H9 (cell line): ENCODE measurements at regions not wholly inside any gene's neighbourhood (a gene's known extent, or its start where the extent isn't known, plus 50 kb on each side); places are given as distances from the start of the nearest gene placed in this dataset.

Experiments
- DNase-seq: peaks from one replicate; pipeline ENCODE4 v3.0.0-alpha.2; 2017
- H2AFZ ChIP-seq: one replicate; pipeline ENCODE4 v1.6.1; 2013; ENCODE audit warnings: mild to moderate bottlenecking, low read length, control low read depth, moderate library complexity
- H2AK5ac ChIP-seq: 2 replicates; pipeline ENCODE4 v1.6.1; 2013; ENCODE audit warnings: low read length, control low read depth, mixed read lengths; ENCODE audit not compliant: insufficient read length
- H2BK120ac ChIP-seq: one replicate; pipeline ENCODE4 v1.6.1; 2013; ENCODE audit warnings: low read depth, mild to moderate bottlenecking, low read length, control low read depth, inconsistent platforms; ENCODE audit not compliant: poor library complexity, severe bottlenecking
- H2BK12ac ChIP-seq: 2 replicates; pipeline ENCODE4 v1.6.1; 2013; ENCODE audit warnings: low read length, control low read depth, mixed read lengths, low read depth; ENCODE audit not compliant: insufficient read length
- H2BK15ac ChIP-seq: 2 replicates; pipeline ENCODE4 v1.6.1; 2013; ENCODE audit warnings: low read depth, low read length, control low read depth
- H2BK20ac ChIP-seq: one replicate; pipeline ENCODE4 v1.6.1; 2013; ENCODE audit warnings: low read depth, mild to moderate bottlenecking, low read length, control low read depth, inconsistent platforms; ENCODE audit not compliant: poor library complexity, severe bottlenecking
- H2BK5ac ChIP-seq: 2 replicates; pipeline ENCODE4 v1.6.1; 2013; ENCODE audit warnings: low read length, control low read depth, mixed read lengths; ENCODE audit not compliant: insufficient read length
- H3K14ac ChIP-seq: 2 replicates; pipeline ENCODE4 v1.6.1; 2013; ENCODE audit warnings: low read length, control low read depth; ENCODE audit not compliant: insufficient read depth
- H3K18ac ChIP-seq: 2 replicates; pipeline ENCODE4 v1.6.1; 2013; ENCODE audit warnings: low read depth, mild to moderate bottlenecking, mixed read lengths, low read length, control low read depth; ENCODE audit not compliant: insufficient read length
- H3K23ac ChIP-seq: 2 replicates; pipeline ENCODE4 v1.6.1; 2013; ENCODE audit warnings: low read length, control low read depth, mixed read lengths, low read depth; ENCODE audit not compliant: insufficient read length
- H3K23me2 ChIP-seq: 2 replicates; pipeline ENCODE4 v1.6.1; 2013; ENCODE audit warnings: low read depth, mild to moderate bottlenecking, mixed read lengths, low read length, control low read depth; ENCODE audit not compliant: insufficient read length, poor library complexity, severe bottlenecking
- H3K27ac ChIP-seq: 2 replicates; pipeline ENCODE4 v1.5.1; 2013; ENCODE audit warnings: low read length, control low read depth, mixed read lengths, low read depth; ENCODE audit not compliant: insufficient read length
- H3K27me3 ChIP-seq: 2 replicates; pipeline ENCODE4 v1.6.1; 2013; ENCODE audit warnings: low read length, control low read depth, inconsistent platforms; ENCODE audit not compliant: insufficient read depth
- H3K4ac ChIP-seq: 2 replicates; pipeline ENCODE4 v1.6.1; 2013; ENCODE audit warnings: low read depth, mild to moderate bottlenecking, control low read depth, inconsistent platforms, low read length, moderate library complexity
- H3K4me1 ChIP-seq: 2 replicates; pipeline ENCODE4 v1.6.1; 2013; ENCODE audit warnings: low read length, control low read depth, inconsistent platforms; ENCODE audit not compliant: insufficient read depth
- H3K4me2 ChIP-seq: 2 replicates; pipeline ENCODE4 v1.6.1; 2013; ENCODE audit warnings: low read length, control low read depth, mixed read lengths; ENCODE audit not compliant: insufficient read length, insufficient read depth
- H3K56ac ChIP-seq: 2 replicates; pipeline ENCODE4 v1.6.1; 2013; ENCODE audit warnings: low read depth, mild to moderate bottlenecking, mixed read lengths, low read length, control low read depth; ENCODE audit not compliant: insufficient read length
- H3K79me1 ChIP-seq: 2 replicates; pipeline ENCODE4 v1.6.1; 2013; ENCODE audit warnings: low read depth, mild to moderate bottlenecking, moderate library complexity, low read length, control low read depth, inconsistent platforms; ENCODE audit not compliant: insufficient read depth, poor library complexity, severe bottlenecking
- H3K79me2 ChIP-seq: 2 replicates; pipeline ENCODE4 v1.6.1; 2013; ENCODE audit warnings: low read length, control low read depth, inconsistent platforms; ENCODE audit not compliant: insufficient read depth
- H3K9ac ChIP-seq: 2 replicates; pipeline ENCODE4 v1.6.1; 2013; ENCODE audit warnings: low read length, control low read depth, mixed read lengths; ENCODE audit not compliant: insufficient read length; ENCODE audit errors: extremely low read depth
- H3K9me3 ChIP-seq: one replicate; pipeline ENCODE4 v1.6.1; 2013; ENCODE audit warnings: low read depth, low read length, inconsistent platforms; ENCODE audit not compliant: control insufficient read depth
- H3T11ph ChIP-seq: one replicate; pipeline ENCODE4 v1.6.1; 2013; ENCODE audit warnings: mild to moderate bottlenecking, low read length, control low read depth, inconsistent platforms
- H4K20me1 ChIP-seq: one replicate; pipeline ENCODE4 v1.6.1; 2013; ENCODE audit not compliant: control insufficient read depth, insufficient read length, insufficient read depth
- H4K5ac ChIP-seq: 2 replicates; pipeline ENCODE4 v1.6.1; 2013; ENCODE audit warnings: low read depth, mild to moderate bottlenecking, mixed read lengths, low read length, control low read depth; ENCODE audit not compliant: insufficient read length
- H4K8ac ChIP-seq: replicated peaks from 2 replicates; pipeline ENCODE4 v1.6.1; 2013; ENCODE audit warnings: low read length, control low read depth, mixed read lengths, low read depth; ENCODE audit not compliant: insufficient read length
- H4K91ac ChIP-seq: 2 replicates; pipeline ENCODE4 v1.6.1; 2013; ENCODE audit warnings: low read depth, mild to moderate bottlenecking, moderate library complexity, mixed read lengths, low read length, control low read depth; ENCODE audit not compliant: insufficient read length
- H3K27ac Mint-ChIP-seq, 3 experiments: 2 replicates in 2 of 3; 3 replicates in 1 of 3; pipeline ENCODE4 v1.8.0; 2020 to 2021; ENCODE audit warnings: mixed read lengths in 3 of 3, mild to moderate bottlenecking in 1 of 3, moderate library complexity in 1 of 3
- H3K27me3 Mint-ChIP-seq: 2 replicates; pipeline ENCODE4 v1.8.0; 2021; ENCODE audit warnings: low read depth, mild to moderate bottlenecking, moderate library complexity, mixed read lengths
- H3K36me3 Mint-ChIP-seq, 3 experiments: 2 replicates in 2 of 3; 3 replicates in 1 of 3; pipeline ENCODE4 v1.8.0; 2020 to 2021; ENCODE audit warnings: low read depth in 3 of 3, mixed read lengths in 3 of 3; ENCODE audit not compliant: insufficient read depth in 1 of 3
- H3K4me1 Mint-ChIP-seq, 2 experiments: 2 replicates each; pipeline ENCODE4 v1.8.0; 2020; ENCODE audit warnings: mixed read lengths in 2 of 2
- H3K4me3 Mint-ChIP-seq, 2 experiments: 2 replicates in 1 of 2; 3 replicates in 1 of 2; pipeline ENCODE4 v1.8.0; 2020 to 2021; ENCODE audit warnings: mild to moderate bottlenecking in 2 of 2, mixed read lengths in 2 of 2, moderate library complexity in 1 of 2
- H3K9me3 Mint-ChIP-seq, 2 experiments: 2 replicates in 1 of 2; 3 replicates in 1 of 2; pipeline ENCODE4 v1.8.0; 2020; ENCODE audit warnings: mild to moderate bottlenecking in 2 of 2, mixed read lengths in 2 of 2, moderate library complexity in 1 of 2
- CTCF ChIP-seq: fragments of 200-600 bp; sonication (generic); conservative IDR thresholded peaks from 3 replicates; pipeline ENCODE4 v1.8.0; 2021; ENCODE audit warnings: antibody characterized with exemption, mild to moderate bottlenecking
- WGBS: extraction: QIAGEN DNeasy Blood & Tissue Kit; methylation state at CpG from one replicate; pipeline ENCODE4 v1.1.7; 2013; ENCODE audit warnings: missing lambda C conversion rate, low lambda C conversion rate, mixed read lengths; ENCODE audit not compliant: insufficient read length; ENCODE audit errors: extremely low coverage; 5-methylcytosine and 5-hydroxymethylcytosine counted together

- Histone ChIP-seq H3K27me3 (no peaks in the 10 kb centered on the region), H2AFZ (no peak overlapping the region), H4K8ac (no peak overlapping the region), H3K18ac (no peak overlapping the region), H3T11ph (no peak overlapping the region), H4K20me1 (no peaks in the 10 kb centered on the region), H2BK15ac (no peak overlapping the region), H2BK12ac (no peak overlapping the region), H3K4me2 (no peak overlapping the region), H3K4me1 (no peaks in the 10 kb centered on the region), H3K27ac (no peak overlapping the region), H2AK5ac (no peak overlapping the region), H2BK120ac (no peak overlapping the region), H3K9ac (no peak overlapping the region), H4K5ac (no peak overlapping the region), H2BK20ac (no peak overlapping the region), H3K23ac (no peak overlapping the region), H2BK5ac (no peak overlapping the region), H3K23me2 (no peaks in the 10 kb centered on the region), H4K91ac (no peak overlapping the region), H3K4ac (no peak overlapping the region), H3K14ac (no peak overlapping the region), H3K79me1 (no peaks in the 10 kb centered on the region), H3K56ac (no peak overlapping the region), H3K9me3 (no peaks in the 10 kb centered on the region), H3K79me2 (no peaks in the 10 kb centered on the region)
- TF ChIP-seq CTCF = no peak
- DNase-seq = no peak
- no peaks in the 10 kb centered on the region; a peak in 1 of 7 replicates for H3K36me3 Mint-ChIP-seq
- no CpG with 5 or more reads among the region's 2 CpGs for WGBS
- H3K4me3 Mint-ChIP-seq = no peak overlapping the region
- no peak overlapping the region for H3K27ac Mint-ChIP-seq
- H3K9me3 Mint-ChIP-seq = peaks cover 0 to 2% of the 10 kb centered on the region in 2 experiments; a peak in 3 of 5 replicates
- H3K27me3 Mint-ChIP-seq = no peaks in the 10 kb centered on the region
- H3K4me1 Mint-ChIP-seq = no peaks in the 10 kb centered on the region
These were observed 1166.5 kb upstream of the CDH18 start for GRCh38 chr5:21154526-21154925.
